NCI-H187 (cell line): ENCODE measurements at regions not wholly inside any gene's neighbourhood (a gene's known extent, or its start where the extent isn't known, plus 50 kb on each side); places are given as distances from the start of the nearest gene placed in this dataset.

Source experiments
- DNase-seq, 2 experiments: peaks; one replicate each; lab custom pipeline; 2025; lab: John Stamatoyannopoulos, UW

- no peak for DNase-seq
Observed at GRCh38 chr9:86795823-86796553, 151.3 kb downstream of the GAS1 start.

- no peak for DNase-seq
Observed at GRCh38 chr9:86795047-86795442, 152.3 kb downstream of the GAS1 start.

- DNase-seq = no peak
Observed at GRCh38 chr9:86794391-86795046, 152.8 kb downstream of the GAS1 start.

- no peak for DNase-seq
Observed at GRCh38 chr9:86792136-86792535, 155.2 kb downstream of the GAS1 start.

- no peak for DNase-seq
Observed at GRCh38 chr9:86790805-86791204, 156.5 kb downstream of the GAS1 start.

GRCh38 chr9:86788456-86788855 lies 158.8 kb downstream of the GAS1 start:
- no peak for DNase-seq

DNA sequence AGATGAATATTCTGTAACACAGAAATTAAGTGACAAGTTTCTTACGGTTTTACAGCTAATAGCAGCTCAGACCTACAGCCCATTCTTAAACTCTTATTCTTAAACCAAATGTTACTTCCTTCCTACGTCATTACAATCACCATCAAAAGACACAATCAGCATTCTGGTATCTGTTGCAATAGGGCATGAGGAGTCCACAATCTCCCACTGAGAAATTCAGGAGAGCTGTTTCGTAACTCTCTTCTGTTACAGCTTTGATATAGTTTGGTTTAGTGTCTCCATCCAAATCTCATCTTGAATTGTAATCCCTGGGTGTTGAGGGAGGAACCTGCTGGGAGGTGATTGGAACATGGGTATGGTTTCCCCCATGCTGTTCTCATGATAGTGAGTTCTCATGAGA lies 163.4 kb downstream of the GAS1 start:
- DNase-seq = no peak

- no peak for DNase-seq
Observed at GRCh38 chr9:86782831-86783230, 164.5 kb downstream of the GAS1 start.

GRCh38 chr9:86778761-86779160 lies 168.5 kb downstream of the GAS1 start:
- no peak for DNase-seq

DNA sequence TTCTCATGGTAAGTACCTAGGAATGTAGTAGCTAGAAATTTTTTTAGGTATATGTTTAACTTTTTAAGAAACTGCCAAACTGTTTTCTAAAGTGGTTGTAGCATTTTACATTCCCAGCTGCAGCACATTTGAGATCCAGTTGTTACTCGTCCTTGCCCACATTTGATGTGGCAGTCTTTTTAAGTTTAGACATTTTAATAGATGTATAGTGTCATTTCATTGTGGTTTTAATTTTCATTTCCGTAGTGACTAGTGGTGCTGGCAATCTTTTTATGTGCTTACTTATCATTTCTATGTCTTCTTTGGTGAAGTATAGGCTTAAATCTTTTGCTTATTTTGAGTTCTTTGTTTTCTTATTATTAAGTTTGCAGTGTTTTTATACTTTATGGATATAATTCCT lies 171.6 kb downstream of the GAS1 start:
- DNase-seq = no peak

- DNase-seq = no peak
Observed at GRCh38 chr9:86774116-86774515, 173.2 kb downstream of the GAS1 start.

- DNase-seq = no peak
Observed at GRCh38 chr9:86773422-86773945, 173.8 kb downstream of the GAS1 start.

DNA sequence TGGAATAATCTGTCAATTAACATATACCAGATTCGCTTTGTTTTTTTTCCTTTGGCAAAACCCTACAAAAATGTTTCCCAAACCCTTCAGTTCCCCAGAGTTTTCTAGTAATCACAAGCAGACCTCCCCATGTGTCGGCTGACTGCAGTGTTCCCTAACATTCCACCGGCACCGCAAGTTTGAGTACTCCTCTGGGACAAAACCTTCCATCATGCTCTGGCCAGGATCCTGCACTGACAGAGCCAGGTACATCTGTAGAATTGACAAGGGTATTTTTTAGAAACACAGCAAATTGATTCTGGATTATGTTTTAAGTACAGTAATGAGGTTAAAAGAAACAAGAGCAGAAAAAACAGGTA lies 174.7 kb downstream of the GAS1 start:
- DNase-seq = no peak

GRCh38 chr9:86771941-86772634 lies 175.2 kb downstream of the GAS1 start:
- no peak for DNase-seq

- DNase-seq = no peak
Observed at GRCh38 chr9:86771420-86771819, 175.9 kb downstream of the GAS1 start.

DNA sequence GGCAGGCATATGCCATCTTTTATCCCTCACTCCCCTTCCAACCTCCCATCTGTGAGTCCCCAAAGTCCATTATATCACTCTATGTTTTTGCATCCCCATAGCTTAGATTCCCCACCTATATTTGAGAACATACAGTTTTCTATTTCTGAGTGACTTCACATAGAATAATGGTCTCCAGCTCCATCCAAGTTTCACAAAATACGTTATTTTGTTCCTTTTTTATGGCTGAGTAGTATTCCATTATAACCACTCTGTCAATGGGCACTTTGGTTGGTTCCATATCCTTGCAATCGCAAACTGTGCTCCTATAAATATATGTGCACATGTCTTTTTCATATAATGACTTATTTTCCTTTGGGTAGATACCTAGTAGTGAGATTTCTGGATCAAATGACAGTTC lies 178.6 kb downstream of the GAS1 start:
- DNase-seq = no peak

DNA sequence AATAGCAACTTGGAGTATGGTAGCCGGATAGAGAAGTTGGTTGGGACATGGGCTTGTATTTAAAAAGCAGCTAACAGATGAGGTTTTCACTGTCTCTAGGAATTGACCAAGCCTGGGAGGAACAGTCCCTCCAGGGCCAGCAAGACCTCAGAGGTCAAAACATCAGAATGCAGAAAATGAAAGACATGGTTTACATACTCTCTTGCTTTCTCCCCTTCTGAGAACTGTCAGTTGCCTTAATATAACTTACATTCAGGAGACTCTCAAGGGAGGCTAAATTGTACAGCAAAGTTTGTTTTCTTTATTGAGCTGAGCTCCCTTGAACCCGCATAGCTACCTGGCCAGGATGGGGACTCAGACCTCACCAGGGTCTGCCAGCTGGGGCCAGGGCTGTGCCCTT lies 179.3 kb downstream of the GAS1 start:
- no peak for DNase-seq

GRCh38 chr9:86767373-86767772 lies 179.9 kb downstream of the GAS1 start:
- DNase-seq = no peak

DNA sequence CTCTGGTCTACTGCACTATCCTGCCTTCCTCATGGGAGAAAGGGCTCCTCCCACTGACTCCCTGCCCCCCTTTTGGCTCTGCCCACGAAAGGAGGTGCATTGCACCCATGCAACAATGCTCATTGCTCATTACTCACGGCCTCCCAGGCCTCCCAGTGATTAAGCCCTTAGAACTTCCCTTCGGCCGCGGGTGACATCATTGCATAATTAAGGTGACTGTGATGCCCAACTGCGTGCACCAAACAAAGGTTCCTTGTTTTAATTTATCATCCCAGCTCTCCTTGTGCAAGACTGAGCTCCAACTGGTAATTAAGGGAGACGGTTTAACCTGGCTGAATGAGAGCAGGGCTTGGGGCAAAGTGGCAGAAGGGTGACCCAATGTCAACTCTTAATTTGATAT lies 180.4 kb downstream of the GAS1 start:
- DNase-seq = no peak

DNA sequence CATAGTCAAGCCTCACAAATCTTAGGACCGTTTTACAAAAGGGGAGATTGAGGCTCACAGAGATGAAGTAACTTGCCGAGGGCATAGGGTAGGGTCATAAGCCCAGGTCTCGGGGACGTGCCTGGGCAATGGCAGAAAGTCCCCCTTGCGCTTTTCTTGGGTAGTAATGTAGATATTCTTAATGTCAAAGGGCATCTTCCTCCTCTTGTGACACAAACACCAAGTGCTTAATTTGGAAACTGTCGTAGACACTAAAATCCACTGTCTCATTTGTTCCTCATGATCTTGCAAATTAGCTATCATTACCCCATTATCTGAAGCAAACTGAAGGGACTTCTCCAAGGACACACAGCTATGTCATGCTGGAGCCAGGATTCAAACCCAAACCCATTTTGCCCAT lies 180.8 kb downstream of the GAS1 start:
- no peak for DNase-seq

GRCh38 chr9:86765746-86766430 lies 181.4 kb downstream of the GAS1 start:
- DNase-seq = no peak

GRCh38 chr9:86764671-86765343 lies 182.5 kb downstream of the GAS1 start:
- DNase-seq = no peak
